ENCODE measurements at regions not wholly inside any gene's neighbourhood (a gene's known extent, or its start where the extent isn't known, plus 50 kb on each side); places are given as distances from the start of the nearest gene placed in this dataset.

DNA sequence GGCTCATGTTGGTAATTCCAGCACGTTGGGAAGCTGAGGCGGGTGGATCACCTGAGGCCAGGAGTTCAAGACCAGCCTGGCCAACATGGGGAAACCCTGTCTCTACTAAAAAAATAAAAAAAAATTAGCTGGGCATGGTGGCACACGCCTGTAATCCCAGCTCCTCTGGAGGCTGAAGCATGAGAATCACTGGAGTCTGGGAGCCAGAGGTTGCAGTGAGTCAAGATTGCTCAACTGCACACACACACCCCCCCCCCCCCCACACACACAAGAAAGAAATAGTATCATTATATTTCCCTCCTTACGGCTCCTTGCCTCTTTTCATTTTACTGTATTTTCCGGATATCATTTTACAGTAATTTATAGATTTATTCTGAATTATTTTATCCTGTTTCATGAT is 963.1 kb upstream of the GOT2 start:
- TF ChIP-seq POLR2A (IDR thresholded peaks at IDR 0.05) (no peak), POLR2AphosphoS5 (IDR thresholded peaks at IDR 0.05) (no peak), EP300 (IDR thresholded peaks at IDR 0.05) (no peak)
- TF ChIP-seq, protein P1, sequence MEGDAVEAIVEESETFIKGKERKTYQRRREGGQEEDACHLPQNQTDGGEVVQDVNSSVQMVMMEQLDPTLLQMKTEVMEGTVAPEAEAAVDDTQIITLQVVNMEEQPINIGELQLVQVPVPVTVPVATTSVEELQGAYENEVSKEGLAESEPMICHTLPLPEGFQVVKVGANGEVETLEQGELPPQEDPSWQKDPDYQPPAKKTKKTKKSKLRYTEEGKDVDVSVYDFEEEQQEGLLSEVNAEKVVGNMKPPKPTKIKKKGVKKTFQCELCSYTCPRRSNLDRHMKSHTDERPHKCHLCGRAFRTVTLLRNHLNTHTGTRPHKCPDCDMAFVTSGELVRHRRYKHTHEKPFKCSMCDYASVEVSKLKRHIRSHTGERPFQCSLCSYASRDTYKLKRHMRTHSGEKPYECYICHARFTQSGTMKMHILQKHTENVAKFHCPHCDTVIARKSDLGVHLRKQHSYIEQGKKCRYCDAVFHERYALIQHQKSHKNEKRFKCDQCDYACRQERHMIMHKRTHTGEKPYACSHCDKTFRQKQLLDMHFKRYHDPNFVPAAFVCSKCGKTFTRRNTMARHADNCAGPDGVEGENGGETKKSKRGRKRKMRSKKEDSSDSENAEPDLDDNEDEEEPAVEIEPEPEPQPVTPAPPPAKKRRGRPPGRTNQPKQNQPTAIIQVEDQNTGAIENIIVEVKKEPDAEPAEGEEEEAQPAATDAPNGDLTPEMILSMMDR (IDR thresholded peaks at IDR 0.05), result no peak

All from upper lobe of left lung (tissue), 4 donors.